Loucy (cell line): ENCODE measurements at regions not wholly inside any gene's neighbourhood (a gene's known extent, or its start where the extent isn't known, plus 50 kb on each side); places are given as distances from the start of the nearest gene placed in this dataset.

ENCODE experiments used
- EZH2phosphoT487 ChIP-seq: fragments of 200-600 bp; IDR thresholded peaks from 2 replicates; pipeline ENCODE4 v1.6.1; 2018; ENCODE audit warnings: antibody characterized with exemption, mild to moderate bottlenecking, moderate library complexity, borderline replicate concordance
- TF ChIP-seq, protein P1 (sequence below): fragments of 200-600 bp; sonication (generic); conservative IDR thresholded peaks from 2 replicates; pipeline ENCODE4 v1.5.1; 2014; ENCODE audit warnings: mild to moderate bottlenecking, antibody characterized with exemption, low read length

DNA sequence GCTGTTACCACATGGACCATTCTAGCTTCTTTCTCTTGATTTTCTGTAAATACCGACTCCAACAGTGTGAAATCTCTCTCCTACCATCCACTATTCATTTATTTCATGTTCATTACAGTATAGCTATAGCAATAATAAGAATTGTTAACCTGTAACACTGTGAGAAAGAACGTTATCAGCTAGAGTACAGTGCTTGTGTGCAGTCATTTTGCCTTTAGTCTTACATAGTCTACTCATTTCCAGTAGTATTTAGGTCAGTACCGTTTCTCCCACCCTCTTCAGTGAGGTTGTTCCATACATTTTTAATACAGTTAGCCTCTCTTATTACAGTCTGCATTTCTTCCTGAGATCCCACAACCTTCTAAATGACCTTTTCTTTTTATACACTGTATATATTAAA lies 257.1 kb downstream of the LY86 start:
- TF ChIP-seq, protein P1, sequence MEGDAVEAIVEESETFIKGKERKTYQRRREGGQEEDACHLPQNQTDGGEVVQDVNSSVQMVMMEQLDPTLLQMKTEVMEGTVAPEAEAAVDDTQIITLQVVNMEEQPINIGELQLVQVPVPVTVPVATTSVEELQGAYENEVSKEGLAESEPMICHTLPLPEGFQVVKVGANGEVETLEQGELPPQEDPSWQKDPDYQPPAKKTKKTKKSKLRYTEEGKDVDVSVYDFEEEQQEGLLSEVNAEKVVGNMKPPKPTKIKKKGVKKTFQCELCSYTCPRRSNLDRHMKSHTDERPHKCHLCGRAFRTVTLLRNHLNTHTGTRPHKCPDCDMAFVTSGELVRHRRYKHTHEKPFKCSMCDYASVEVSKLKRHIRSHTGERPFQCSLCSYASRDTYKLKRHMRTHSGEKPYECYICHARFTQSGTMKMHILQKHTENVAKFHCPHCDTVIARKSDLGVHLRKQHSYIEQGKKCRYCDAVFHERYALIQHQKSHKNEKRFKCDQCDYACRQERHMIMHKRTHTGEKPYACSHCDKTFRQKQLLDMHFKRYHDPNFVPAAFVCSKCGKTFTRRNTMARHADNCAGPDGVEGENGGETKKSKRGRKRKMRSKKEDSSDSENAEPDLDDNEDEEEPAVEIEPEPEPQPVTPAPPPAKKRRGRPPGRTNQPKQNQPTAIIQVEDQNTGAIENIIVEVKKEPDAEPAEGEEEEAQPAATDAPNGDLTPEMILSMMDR = no peak
- no peak for TF ChIP-seq EZH2phosphoT487
